ENCODE measurements at regions not wholly inside any gene's neighbourhood (a gene's known extent, or its start where the extent isn't known, plus 50 kb on each side); places are given as distances from the start of the nearest gene placed in this dataset.

GRCh38 chr12:111196532-111196931, 172.4 kb downstream of the PHETA1 start:
- DNase-seq (ENCODE audit: low read depth), result no peak

- DNase-seq (ENCODE audit: low read depth), result no peak
Observed at GRCh38 chr12:111195316-111195715, 173.6 kb downstream of the PHETA1 start.

DNA sequence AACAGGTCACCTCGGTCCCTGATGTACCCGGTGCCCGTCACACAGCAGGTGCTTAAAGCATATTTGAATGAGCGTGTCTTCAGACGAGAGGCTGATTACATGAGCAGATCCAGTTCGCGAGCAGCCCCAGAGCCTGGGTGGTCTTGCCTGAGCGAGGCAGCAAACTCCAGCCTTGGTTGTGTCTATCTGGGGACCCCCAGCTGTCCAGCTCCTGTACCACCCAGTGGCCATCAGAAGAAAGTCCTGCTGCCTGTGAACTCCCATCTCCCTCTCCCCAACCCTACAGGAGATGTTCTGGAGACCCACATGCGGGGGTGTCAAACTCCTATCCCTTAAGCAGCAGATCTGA, 174.2 kb downstream of the PHETA1 start:
- DNase-seq (ENCODE audit: low read depth), result no peak

- DNase-seq (ENCODE audit: low read depth), result no peak
Observed at GRCh38 chr12:111193977-111194702, 174.8 kb downstream of the PHETA1 start.

GRCh38 chr12:111193496-111193895, 175.4 kb downstream of the PHETA1 start:
- DNase-seq (ENCODE audit: low read depth), result no peak

- no peak for DNase-seq (ENCODE audit: low read depth)
Observed at GRCh38 chr12:111193067-111193466, 175.8 kb downstream of the PHETA1 start.

DNA sequence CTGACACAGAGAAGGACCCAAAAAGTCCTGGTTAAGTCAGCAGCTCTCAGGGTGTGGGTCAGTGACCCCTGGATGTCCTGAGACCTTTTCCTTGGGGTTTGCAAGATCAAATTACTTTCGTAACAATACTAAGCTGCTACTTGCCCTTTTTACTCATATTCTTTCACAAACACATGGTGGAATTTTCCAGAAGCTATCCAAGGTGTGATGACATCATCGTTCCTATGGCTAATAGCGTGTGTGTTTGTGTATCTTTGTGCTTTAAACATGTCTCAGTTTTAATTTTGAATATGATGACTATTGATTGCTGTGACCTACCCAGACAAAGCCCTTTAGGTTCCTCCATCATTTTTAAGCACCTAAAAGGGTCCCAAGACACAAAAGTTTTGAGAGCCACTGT, 176.2 kb downstream of the PHETA1 start:
- no peak for DNase-seq (ENCODE audit: low read depth)

- DNase-seq (ENCODE audit: low read depth), result no peak
Observed at GRCh38 chr12:111190741-111191526, 178.0 kb downstream of the PHETA1 start.

GRCh38 chr12:111189792-111190191, 179.1 kb downstream of the PHETA1 start:
- DNase-seq (ENCODE audit: low read depth), result no peak

DNA sequence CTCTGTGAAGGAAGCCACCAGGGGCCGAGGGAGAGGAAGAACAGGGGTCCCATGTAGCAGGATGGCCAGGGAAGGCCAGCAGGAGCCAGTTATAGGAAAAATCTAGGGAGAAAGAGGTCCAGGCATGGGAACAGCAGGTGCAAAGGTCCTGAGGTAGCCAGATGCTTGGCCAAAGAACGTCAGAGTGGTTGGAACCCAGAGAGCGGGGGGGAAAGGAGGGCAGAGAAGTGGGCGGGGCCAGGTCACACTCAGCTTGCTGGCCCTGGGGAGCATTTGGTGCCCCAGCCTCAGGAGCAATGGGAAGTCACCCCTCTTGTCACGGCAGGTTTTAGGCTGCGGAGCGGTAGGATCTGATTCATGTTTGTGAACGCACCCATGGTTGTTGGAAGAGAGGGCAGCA, 180.5 kb downstream of the PHETA1 start:
- no peak for DNase-seq (ENCODE audit: low read depth)

- DNase-seq (ENCODE audit: low read depth), result no peak
Observed at GRCh38 chr12:111186347-111186746, 182.5 kb downstream of the PHETA1 start.

DNA sequence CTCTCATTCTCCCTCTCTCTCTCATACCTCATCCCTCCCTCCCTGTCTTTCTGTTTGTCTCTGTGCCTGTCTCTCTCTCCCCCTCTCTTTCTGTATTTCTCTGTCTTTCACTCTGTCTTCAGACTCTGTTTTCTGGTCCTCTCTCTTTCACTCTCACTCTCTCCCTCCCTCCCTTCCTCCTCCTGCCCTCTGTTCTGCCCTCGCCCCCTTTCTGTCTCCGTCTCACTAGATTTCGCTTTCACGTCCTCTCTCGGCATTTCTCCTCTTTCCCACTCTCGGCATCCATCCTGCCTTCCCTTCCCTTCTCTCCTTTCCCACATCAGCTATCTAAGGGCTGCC, 183.0 kb downstream of the PHETA1 start:
- no peak for DNase-seq (ENCODE audit: low read depth)

DNA sequence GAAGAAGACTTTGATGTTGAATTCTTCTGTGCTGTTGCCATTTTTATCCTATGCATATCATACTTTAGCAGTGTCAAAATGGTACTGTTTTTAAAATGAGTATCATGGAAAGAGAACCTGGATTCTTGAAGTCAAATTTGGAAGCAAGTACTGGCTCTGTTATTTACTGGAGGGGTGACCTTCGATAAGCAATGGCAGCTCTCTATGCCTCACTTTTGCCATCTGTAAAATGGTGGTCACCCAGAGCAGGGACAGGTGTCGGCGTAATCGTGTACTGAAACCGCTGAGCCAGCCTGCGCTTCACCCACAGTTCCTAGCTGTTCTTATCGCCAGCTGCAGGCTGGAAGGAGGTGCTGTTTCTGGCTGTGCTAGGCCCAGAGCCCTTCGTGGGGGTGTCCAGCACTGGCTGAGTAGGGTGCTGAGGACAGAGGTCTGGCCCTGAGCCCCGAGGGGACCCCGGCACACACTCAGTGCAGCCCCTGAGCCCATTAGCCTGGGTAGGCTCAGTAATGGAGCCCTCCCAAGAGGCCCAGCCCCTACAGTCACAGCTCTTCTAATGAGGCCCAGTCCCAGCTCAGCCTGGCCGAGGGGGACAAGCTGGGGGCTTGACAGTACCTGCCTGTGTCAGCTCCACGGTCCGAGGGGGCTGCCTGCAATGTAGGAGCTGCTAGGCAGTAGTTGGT, 183.5 kb downstream of the PHETA1 start:
- DNase-seq (ENCODE audit: low read depth), result no peak

- DNase-seq (ENCODE audit: low read depth), result no peak
Observed at GRCh38 chr12:111184161-111184560, 184.7 kb downstream of the PHETA1 start.

DNA sequence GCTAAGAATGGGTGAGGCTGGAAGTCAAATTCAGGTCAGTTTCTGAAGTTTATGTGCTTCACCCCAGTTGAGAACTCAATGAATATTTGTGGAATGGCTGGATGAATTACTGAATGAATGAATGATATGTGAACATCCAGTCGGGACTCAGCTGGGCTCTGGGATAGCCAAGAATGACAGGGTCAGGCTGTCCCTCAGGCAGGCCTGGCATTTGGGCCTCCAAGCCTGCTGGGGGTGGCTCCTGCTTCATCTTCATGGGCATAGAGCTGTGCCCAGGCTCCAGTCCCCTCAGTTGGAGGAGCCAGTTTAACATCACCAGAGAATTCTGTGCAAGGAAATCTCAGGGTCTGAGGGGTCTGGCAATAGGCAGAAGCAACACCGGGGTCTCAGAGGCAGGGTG, 185.8 kb downstream of the PHETA1 start:
- no peak for DNase-seq (ENCODE audit: low read depth)

DNA sequence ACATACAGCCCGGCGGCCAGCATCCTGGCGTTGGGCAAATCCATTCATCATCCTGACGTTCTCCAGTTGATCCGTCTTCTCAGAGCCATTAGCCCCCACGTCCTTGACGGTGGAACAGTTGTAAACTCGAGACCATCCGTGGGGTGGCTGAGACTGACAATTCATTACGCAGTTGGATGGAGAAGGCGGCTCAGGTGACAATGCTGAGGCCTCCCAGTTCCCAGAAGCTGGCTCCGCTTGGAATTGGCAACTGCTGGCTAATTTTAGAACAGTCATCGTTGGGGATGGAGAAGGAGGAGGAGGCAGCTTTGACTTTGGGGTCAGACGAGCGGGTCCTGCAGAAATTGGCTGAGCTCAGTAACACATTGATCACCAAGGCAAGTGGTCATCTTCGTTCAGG, 186.5 kb downstream of the PHETA1 start:
- DNase-seq (ENCODE audit: low read depth), result no peak

DNA sequence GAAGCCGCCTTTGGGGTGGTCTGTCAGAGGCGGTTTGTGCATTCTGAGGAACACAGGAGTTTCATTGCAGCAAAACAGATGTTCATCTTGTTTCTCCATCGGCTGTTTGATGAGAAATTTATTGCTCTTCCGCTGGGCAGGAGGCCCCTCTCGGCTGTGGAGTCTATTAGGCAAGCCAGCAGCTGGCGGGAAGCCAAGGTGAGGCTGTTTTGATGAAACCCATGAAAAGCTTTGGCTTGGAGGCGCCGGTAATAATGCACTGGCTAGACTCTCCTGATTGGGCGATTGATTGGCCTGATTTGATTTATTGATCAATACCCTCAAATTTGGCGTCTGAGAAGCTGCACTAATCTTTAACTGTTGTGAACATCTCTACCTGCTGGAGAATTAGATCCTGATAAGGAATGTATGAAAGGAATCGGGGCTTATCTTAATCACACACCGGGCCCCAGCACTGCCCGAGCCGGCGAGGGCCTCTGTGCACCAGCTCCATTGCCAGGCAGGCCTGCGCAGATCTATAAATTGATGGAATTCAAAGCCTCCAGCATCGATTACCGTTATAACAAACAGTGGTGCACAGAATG, 187.7 kb downstream of the PHETA1 start:
- DNase-seq (ENCODE audit: low read depth), result peak; percentile 6

GRCh38 chr12:111180426-111181142, 188.3 kb downstream of the PHETA1 start:
- no peak for DNase-seq (ENCODE audit: low read depth)

DNA sequence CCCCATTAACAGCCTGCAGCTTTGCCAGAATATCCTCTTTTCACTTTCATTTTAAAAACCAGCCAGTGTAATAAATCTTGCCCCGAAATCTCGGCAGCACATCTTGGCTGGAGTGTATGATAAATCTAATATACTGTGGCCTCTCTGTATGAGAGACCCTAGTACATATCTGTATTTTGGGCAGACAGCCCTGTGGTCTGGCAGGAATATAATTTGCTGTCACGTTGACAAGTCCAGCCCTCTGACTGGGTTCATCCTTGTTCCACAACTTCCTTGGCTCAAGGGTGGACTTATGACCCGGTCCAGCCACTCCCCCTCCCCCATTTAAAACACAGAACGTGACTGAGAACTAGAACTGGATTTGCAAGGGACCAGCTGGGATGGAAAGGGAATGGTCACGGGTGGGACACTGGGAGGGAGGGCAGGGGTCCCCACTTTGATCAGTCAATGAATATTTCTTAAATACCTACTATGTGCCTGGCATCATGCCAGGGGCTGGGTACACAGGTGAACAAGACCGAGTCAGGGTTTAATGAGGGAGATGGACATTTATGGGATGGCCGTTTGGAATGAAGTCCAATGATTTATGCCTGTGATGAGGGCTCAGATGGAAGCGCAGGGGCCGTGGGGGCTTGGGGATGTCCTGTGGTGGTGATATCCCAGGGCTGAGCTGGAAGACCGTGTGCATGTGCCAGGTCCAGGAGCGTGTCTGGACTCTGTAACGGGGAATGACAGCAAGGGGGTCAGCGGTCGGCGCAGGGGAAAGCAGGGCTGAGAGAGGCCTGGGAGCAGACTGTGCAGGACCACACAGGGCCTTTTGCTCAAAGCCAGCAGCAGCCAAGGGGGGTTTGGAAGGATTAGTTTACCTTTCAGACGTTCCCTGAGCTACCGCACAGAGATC, 190.5 kb downstream of the PHETA1 start:
- no peak for DNase-seq (ENCODE audit: low read depth)

GRCh38 chr12:111175396-111176094, 193.3 kb downstream of the PHETA1 start:
- DNase-seq (ENCODE audit: low read depth), result no peak

- no peak for DNase-seq (ENCODE audit: low read depth)
Observed at GRCh38 chr12:111174961-111175345, 193.9 kb downstream of the PHETA1 start.

Measured in EH (cell line).